Ovary (tissue), 3 donors: ENCODE measurements at regions not wholly inside any gene's neighbourhood (a gene's known extent, or its start where the extent isn't known, plus 50 kb on each side); places are given as distances from the start of the nearest gene placed in this dataset.

ENCODE experiments used
- EP300 ChIP-seq: sonication (generic); formaldehyde crosslinking; IDR thresholded peaks from one replicate; pipeline ENCODE4 v1.6.1; 2017; ENCODE audit warnings: antibody characterized with exemption
- TF ChIP-seq, protein P1 (sequence below), 3 donors: fragments of 450-650 bp in 2 of 3; fragments of 200-600 bp in 1 of 3; IDR thresholded peaks; one replicate each; pipeline versions ENCODE4 v1.5.1 to v1.8.0; 2016 to 2022; ENCODE audit warnings: antibody characterized with exemption in 3 of 3, mild to moderate bottlenecking in 1 of 3
- donor health status: DM: no; HTN: no; CAD: no.

DNA sequence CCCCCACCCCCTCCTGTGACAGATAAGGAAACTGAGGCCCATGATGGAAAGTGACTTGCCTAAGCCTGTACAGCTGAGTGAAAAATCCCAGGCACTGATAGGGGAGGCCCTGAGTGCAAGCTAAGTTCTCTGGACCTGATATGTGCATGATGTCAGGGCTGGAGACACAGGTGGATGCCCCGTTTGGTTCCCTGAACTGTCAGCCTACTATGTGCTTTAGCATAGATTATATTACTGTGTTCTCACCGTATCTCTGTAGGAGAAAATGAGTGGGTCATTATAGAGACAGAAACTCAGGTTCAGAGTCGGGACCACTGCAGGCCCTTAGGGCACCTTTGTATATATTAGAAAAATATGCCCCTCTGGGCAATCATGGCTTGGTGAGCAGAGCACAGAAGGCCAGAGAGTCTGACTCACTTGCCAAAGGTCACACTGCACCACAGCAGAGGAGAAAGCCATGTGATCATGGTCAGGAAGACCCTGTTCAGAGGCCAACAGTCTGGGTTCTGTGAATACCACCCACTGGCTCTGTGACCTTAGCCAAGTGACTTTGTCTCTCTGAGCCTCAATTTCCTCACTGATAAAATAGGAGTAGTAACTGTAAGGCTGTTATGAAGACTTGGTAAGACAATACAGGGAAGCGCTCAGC, 145.8 kb upstream of the WNT4 start:
- TF ChIP-seq, protein P1, sequence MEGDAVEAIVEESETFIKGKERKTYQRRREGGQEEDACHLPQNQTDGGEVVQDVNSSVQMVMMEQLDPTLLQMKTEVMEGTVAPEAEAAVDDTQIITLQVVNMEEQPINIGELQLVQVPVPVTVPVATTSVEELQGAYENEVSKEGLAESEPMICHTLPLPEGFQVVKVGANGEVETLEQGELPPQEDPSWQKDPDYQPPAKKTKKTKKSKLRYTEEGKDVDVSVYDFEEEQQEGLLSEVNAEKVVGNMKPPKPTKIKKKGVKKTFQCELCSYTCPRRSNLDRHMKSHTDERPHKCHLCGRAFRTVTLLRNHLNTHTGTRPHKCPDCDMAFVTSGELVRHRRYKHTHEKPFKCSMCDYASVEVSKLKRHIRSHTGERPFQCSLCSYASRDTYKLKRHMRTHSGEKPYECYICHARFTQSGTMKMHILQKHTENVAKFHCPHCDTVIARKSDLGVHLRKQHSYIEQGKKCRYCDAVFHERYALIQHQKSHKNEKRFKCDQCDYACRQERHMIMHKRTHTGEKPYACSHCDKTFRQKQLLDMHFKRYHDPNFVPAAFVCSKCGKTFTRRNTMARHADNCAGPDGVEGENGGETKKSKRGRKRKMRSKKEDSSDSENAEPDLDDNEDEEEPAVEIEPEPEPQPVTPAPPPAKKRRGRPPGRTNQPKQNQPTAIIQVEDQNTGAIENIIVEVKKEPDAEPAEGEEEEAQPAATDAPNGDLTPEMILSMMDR (IDR thresholded peaks at IDR 0.05): no peak
- no peak for TF ChIP-seq EP300
